Femur (tissue), 1 donor: ENCODE measurements at regions not wholly inside any gene's neighbourhood (a gene's known extent, or its start where the extent isn't known, plus 50 kb on each side); places are given as distances from the start of the nearest gene placed in this dataset.
A peak's percentile ranks its signal among the peaks of the same experiment; 100 is the strongest.

Source experiments
- DNase-seq: peaks from one replicate; pipeline ENCODE4 v3.0.0-alpha.2; 2017

GRCh38 chr14:104373055-104373854 is 206.3 kb upstream of the C14orf180 start:
- no peak for DNase-seq

- DNase-seq, result no peak
These were observed 205.5 kb upstream of the C14orf180 start for GRCh38 chr14:104373855-104374717.

DNA sequence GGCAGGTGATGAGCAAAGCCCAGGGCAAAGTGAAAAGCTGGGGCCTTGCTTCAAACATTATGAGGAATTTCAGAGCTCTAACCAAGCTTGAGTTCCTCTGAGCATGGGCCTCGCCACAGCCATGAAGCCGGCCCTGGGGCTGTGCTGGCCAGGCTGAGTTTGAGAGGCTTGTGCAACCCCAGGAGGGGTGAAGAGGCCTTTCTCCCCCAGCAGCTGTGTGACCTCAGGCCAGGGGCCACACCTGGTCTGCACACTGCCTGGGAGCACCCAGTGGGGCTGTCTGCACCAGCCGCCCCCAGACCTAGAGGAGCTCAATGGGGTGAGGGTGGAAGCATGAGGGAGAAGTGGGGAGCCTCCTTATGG is 204.9 kb upstream of the C14orf180 start:
- DNase-seq, result no peak

DNA sequence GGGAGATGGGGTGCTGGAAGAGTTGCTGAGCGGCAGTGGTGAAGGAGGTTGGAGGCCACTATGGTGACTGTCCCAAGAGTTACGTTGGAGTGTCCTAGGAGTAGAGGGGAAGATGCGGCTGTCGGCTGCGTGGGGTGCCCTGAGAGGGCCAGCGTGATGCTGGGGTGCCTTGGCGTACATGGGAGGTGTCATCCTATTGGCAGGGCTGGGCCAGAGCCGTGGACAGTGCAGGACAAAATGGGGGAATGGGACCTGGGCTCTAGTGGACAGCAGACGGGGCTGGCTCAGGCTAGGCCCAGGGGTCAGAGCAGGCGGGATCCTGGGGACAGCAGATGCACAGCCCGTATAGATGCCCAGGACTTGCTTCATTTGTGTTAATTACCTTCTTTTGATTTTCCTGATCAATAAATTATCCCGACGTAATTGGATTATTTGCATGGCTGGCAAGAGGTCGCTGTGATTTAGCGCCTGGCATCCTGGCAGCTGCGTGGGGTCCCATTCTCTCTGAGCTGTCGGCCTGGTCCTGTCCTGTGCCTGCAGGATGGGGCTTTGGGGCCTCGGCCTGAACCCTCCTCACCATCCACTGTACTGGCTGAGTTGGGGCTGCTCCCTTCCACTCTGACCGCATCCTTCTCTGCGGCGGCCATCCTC is 203.9 kb upstream of the C14orf180 start:
- no peak for DNase-seq

DNA sequence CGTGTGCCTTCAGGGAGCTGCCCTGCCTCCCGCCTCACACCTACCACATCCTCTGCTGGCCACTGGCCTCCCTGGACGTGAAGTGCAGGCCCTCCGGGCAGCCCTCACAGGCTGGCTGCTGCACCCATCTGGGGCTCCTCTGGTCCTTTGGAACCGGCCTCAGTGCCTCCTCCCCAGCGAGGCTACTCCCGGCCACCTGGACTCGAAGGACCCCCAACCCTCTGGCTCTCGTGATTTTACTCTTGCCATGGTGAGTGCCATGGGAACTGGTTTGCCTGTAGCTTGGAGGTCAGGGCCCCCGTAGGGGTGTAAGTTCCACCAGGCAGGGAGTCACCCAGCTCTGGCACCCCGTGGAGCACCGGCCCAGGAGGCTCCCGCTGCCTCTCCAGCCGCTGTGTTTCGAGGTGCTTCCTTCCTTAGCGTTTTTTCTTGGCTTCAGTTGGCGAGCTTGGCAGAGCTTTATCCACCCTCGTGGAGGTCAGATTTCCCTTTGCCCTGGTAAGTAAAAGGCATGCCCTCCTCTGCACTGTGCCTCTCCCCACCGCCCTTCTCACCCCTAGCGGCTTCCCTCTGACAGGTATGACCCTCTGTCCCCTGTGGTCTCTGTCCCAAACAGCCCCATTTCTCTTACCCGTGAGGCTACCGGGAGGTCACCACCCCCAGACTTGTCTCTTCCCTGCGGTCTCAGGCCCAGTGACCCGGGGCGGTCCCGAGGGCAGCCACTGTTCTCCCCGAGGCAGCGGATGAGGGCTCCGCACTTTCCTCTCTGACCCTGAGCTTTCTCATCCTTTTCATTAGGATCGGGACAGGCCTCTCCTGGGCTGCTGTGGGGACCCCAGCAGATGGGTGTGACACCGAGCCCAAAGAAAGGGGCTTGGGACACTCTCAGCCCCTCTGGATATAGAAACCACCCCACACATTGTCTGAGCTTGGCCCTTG is 203.1 kb upstream of the C14orf180 start:
- DNase-seq, result no peak

GRCh38 chr14:104377256-104377655 is 202.3 kb upstream of the C14orf180 start:
- no peak for DNase-seq

DNA sequence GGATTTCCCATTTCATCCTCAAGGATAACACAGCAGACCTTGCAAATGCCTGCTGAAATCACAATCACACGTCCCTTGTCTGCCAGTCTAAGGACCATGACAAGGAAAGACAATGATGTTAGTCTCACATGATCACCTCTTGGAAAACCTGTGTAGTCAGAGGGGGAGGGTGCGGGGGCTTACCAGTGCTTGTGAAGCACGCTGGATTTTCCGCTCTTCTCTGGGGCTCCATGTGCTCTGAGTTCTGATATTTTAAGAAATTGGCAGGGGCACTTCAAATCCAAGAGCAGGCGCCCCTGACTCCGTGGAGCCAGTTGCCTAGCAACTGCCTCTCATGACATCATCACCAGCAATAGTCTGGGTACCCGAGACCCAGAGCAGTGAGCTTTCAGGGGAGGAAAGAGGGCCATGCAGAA is 200.9 kb upstream of the C14orf180 start:
- no peak for DNase-seq

DNA sequence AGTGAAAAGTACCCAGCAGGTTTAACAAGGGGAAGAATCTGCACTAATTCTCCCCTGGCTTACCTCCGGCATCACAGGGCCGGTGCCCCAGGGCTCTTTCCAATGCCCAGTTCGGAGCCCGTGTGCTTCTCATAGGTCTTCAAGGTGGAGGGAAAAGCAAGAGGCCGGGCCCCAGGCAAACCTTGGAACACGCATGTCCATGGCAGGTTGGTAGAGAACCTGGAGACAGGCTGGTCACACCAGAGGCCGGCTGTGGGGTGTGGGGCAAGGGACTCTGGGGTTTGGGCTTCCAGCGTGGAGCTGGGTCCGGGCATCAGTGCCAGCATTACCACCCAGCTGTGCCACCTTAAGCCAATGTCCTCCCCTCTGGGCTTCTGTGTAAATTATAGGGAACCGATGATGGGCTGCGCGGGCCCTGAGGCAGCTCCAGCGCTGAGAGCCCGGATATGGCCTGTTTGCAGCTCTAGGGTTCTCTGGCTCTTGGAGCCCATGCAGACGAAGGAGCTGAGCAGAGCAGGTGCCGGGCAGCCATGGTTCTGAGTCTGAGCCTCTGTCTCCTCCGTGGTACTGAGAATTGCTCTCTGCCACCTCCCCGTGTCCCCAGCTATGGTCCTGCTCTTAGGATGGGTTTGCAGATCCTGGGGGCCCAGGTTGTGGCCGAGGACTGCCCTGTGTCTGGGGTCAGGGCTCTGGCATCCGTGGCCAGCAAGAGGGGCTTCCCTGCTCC is 197.0 kb upstream of the C14orf180 start:
- DNase-seq, result no peak

GRCh38 chr14:104383088-104383995 is 196.2 kb upstream of the C14orf180 start:
- DNase-seq, result no peak

- DNase-seq, result no peak
These were observed 195.4 kb upstream of the C14orf180 start for GRCh38 chr14:104383996-104384775.

DNA sequence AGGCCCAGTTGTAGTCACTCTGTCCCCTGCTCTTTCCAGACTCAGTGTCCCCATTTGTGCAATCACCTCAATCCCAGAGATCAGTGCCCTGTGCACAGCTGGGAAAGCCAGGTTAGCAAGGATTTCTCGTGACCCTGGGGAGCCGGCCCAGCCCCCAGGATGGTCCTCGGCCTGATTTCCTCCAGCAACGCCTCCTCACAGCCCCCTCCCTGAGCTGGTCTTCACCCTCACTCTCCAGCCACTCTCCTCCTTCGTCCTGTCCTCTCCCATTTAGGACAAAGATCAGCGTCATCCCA is 194.8 kb upstream of the C14orf180 start:
- DNase-seq, result no peak

GRCh38 chr14:104385111-104385510 is 194.5 kb upstream of the C14orf180 start:
- DNase-seq, result no peak

GRCh38 chr14:104385531-104386101 is 193.9 kb upstream of the C14orf180 start:
- DNase-seq, result peak; percentile 10

- peak; percentile 12 for DNase-seq
These were observed 193.3 kb upstream of the C14orf180 start for GRCh38 chr14:104386151-104386841.

DNA sequence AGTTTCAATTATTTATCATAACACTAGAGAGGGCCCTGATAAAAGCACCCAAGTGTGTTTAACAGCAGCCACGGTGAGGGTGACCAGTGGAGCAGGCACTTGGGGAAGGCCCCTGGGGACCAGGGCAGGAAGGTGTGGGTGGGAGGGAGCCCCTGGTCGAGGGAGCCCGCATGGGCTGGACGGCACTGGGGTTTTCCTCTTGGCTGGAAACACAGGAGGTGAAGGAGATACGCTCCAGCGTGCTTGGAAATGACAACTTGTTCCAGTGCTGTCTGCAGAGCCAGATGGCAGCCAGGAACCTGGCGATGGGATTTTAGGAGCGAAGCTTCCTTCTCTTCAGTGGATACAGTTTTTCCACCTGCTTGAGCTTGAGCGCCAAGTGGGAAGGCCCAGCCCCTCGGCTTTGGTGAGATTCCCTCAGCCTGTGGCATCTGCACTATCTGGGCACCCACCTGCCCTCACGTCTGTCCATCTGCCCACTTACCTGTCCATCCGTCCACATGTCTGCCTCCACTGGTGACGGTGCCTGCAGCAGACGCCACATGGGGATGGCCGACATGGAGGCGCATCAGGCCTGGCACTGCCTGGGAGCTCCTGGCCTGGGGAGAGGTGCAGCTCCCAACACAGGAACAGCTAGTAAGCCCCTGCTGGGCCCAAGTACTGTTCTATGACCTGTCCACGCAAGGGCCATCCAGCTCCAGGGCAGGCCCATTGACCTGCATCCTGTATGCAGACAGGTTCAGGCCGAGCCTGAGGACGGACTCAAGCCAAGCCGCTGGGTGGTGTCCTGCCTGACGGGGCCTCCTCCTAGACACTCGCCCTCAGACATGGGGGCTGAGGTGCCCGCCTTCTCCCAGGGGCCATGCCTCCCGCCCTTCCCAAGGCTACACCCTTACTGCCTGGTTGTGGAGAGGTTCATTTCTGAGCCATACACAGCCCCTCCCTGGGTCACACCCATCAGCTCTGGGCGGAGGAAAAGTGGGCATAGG is 192.2 kb upstream of the C14orf180 start:
- DNase-seq, result peak; percentile 15

DNA sequence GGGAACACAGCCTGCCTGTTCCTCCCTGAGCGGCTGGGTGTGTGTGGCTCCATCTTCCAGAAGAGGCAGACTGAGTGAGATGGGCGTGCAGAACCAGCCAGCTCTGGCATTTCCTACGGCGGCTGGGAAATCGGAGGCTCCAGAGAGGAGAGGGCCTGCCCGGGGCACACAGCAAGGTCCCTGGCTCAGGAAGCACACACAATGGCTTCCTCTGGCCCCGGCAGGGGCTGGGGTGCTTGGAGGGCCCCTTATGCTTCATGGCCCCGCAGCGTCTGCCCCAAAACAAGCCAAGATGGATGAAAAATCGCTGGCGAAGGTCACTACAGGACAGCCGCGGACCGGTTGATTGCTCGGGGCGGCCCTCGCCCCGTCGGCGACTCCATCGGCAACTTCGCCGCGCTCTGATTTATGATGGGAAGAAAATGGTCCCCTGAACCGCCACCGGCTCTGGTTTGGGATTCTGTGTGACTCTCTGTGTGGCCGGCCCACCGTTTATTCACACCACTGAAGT is 191.5 kb upstream of the C14orf180 start:
- no peak for DNase-seq

DNA sequence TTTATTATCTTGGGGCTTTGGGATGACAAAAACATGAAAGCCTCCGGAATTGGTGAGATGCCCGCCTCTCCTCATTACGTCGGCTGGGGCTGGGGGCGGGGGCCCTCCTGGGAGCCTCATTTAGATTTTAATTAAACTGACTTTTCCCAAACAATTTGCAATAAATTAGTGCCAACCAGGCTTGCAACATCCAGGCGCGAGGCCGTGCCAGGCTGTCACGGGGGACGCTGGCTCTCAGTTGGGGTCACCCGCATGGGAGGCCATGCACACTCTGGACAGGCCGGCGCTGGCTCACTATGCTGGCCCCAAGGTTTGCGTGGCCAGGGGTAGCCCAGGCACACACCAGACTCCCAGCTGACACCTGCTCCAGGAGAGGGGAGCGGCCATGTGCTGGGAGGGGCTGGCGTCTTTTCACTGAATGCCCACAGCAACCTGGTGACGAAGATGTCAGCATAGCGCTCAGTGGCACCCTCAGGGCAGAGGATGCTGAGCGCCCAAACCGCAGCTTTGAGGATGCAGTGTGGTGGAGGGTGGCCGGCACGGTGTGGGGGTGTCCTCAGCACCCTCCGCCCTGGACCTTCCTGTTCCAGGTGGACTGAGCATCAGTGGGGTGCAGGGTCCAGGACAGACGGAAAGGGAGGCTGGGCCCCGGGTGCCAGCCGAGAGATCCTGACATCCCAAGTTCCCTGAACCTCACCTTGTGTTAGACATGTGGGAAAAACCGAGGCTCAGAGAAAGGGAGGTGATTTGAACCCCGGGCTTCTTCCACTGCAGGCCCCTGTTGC is 190.8 kb upstream of the C14orf180 start:
- no peak for DNase-seq
